Neural progenitor cell (in vitro differentiated cells): ENCODE measurements at regions not wholly inside any gene's neighbourhood (a gene's known extent, or its start where the extent isn't known, plus 50 kb on each side); places are given as distances from the start of the nearest gene placed in this dataset.

Source experiments
- CTCF ChIP-seq: fragments of 200-600 bp; sonication (generic); IDR thresholded peaks from 2 replicates; pipeline ENCODE4 v1.5.1; 2017; ENCODE audit warnings: antibody characterized with exemption, mild to moderate bottlenecking
- EZH2 ChIP-seq: fragments of 200-600 bp; sonication (generic); IDR thresholded peaks from 2 replicates; pipeline ENCODE4 v1.6.1; 2017; ENCODE audit warnings: antibody characterized with exemption, mild to moderate bottlenecking, moderate library complexity
- EZH2phosphoT487 ChIP-seq: fragments of 200-600 bp; sonication (generic); IDR thresholded peaks from 2 replicates; pipeline ENCODE4 v1.6.1; 2017; ENCODE audit warnings: antibody characterized with exemption

GRCh38 chr3:176734146-176734545 lies 463.1 kb downstream of the TBL1XR1 start:
- TF ChIP-seq CTCF (no peak), EZH2phosphoT487 (no peak), EZH2 (no peak)
